AG04449 (cell line): ENCODE measurements at regions not wholly inside any gene's neighbourhood (a gene's known extent, or its start where the extent isn't known, plus 50 kb on each side); places are given as distances from the start of the nearest gene placed in this dataset.

Source experiments
- CTCF ChIA-PET: fragments of 350-600 bp; formaldehyde crosslinking; extraction: SDS; loops from one replicate; lab custom pipeline; 2021; ENCODE audit warnings: antibody characterized with exemption; lab: Yijun Ruan, JAX
- POLR2A ChIA-PET: fragments of 400-600, 350-600 bp; formaldehyde crosslinking; extraction: SDS; loops from one replicate; lab custom pipeline; 2020; ENCODE audit warnings: antibody characterized with exemption, inconsistent platforms; lab: Yijun Ruan, JAX
- DNase-seq: peaks from one replicate; pipeline ENCODE4 v3.0.0-alpha.2; 2010; ENCODE audit warnings: low read depth, low spot score
- H3K4me3 ChIP-seq: 2 replicates; pipeline ENCODE4 v1.5.1; 2011; ENCODE audit warnings: low read depth, mild to moderate bottlenecking, control low read depth, low read length
- TF ChIP-seq, protein P1 (sequence below): IDR thresholded peaks from one replicate; pipeline ENCODE4 v1.5.1; 2011; ENCODE audit warnings: mild to moderate bottlenecking, moderate library complexity, low read length, control low read depth, inconsistent platforms; ENCODE audit not compliant: insufficient read depth; ENCODE audit errors: missing control alignments

- no peak for DNase-seq
- TF ChIP-seq, protein P1, sequence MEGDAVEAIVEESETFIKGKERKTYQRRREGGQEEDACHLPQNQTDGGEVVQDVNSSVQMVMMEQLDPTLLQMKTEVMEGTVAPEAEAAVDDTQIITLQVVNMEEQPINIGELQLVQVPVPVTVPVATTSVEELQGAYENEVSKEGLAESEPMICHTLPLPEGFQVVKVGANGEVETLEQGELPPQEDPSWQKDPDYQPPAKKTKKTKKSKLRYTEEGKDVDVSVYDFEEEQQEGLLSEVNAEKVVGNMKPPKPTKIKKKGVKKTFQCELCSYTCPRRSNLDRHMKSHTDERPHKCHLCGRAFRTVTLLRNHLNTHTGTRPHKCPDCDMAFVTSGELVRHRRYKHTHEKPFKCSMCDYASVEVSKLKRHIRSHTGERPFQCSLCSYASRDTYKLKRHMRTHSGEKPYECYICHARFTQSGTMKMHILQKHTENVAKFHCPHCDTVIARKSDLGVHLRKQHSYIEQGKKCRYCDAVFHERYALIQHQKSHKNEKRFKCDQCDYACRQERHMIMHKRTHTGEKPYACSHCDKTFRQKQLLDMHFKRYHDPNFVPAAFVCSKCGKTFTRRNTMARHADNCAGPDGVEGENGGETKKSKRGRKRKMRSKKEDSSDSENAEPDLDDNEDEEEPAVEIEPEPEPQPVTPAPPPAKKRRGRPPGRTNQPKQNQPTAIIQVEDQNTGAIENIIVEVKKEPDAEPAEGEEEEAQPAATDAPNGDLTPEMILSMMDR: no peak
- POLR2A ChIA-PET: no interaction called here
- CTCF ChIA-PET: interaction anchor here (0.9 kb wide), 1 partner anchor 68 kb away, joined by 3 read pairs; no protein-coding TSS in a partner anchor
- no peak overlapping the region for H3K4me3 ChIP-seq
Measured at GRCh38 chr10:33120700-33121099, 162.7 kb upstream of the ITGB1 start.

GRCh38 chr10:33120275-33120674 lies 162.2 kb upstream of the ITGB1 start:
- no peak overlapping the region for H3K4me3 ChIP-seq
- TF ChIP-seq, protein P1: no peak
- DNase-seq: no peak
- POLR2A ChIA-PET: no interaction called here
- CTCF ChIA-PET: no interaction called here

- ChIA-PET CTCF (no interaction called here), POLR2A (no interaction called here)
- TF ChIP-seq, protein P1: no peak
- H3K4me3 ChIP-seq: no peak overlapping the region
- no peak for DNase-seq
Measured at GRCh38 chr10:33117816-33118215, 159.8 kb upstream of the ITGB1 start.

GRCh38 chr10:33117230-33117629 lies 159.2 kb upstream of the ITGB1 start:
- TF ChIP-seq, protein P1: no peak
- no peak for DNase-seq
- H3K4me3 ChIP-seq: no peak overlapping the region
- ChIA-PET CTCF (interaction anchor here (1.1 to 3.1 kb wide), 7 partner anchors 7 to 95 kb away, joined by 3 to 23 read pairs (median 11); no protein-coding TSS in a partner anchor), POLR2A (no interaction called here)

DNA sequence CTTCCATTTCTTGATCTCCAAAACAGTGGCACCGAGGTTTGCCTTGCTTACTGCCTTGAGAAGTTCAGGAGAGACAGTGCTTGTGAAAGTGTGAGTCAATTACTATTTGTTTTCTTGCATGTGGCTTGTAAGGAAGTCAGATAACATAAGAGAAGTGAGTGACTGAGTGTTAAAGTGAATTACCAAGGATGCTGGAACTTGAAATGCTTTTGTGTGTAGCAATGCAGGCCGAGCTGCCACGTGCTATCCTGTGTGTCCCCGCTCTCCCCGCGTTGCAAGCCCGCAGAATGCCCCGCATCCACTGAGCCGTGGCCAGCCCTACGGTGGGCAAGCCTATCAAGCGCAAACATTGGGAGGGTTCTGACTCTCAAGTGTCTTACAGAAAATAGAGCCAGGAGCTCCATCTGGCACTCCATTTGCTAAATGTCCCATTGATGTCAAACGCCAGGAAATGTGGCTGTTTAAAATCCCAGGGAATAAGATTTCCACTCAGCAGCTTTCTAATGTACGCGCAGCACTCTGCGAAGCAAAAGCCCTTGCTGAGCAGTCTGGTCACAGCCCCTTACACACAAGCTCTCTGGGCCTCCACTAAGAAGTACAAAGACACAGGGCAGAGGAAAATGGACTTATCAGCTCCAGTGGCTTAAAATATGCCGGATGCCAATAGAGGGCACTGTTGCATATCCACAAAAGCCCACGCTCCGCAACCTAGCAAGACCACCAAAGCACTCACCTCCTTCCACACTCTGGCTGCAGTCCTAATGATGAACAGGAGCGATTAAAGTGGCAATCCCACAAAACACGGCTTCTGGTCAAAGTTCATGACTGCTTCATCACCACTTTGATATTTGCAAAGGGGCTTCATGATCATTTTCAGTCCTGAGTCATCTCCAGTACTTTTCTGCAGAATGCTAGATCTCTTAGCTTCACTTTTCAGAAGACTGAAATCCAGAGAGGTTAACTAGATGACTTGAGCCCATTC lies 158.0 kb upstream of the ITGB1 start:
- ChIA-PET CTCF (interaction anchor here (0.6 to 3.1 kb wide), 27 partner anchors 8 to 219 kb away, joined by 3 to 23 read pairs (median 4); no protein-coding TSS in a partner anchor), POLR2A (interaction anchor here (0.5 to 1.6 kb wide), 2 partner anchors 17 to 21 kb away, joined by 4 read pairs; no protein-coding TSS in a partner anchor)
- DNase-seq: no peak
- TF ChIP-seq, protein P1: peak; percentile 52
- H3K4me3 ChIP-seq: no peak overlapping the region

GRCh38 chr10:33114451-33114952 lies 156.5 kb upstream of the ITGB1 start:
- CTCF ChIA-PET: interaction anchor here (1.1 to 3.1 kb wide), 7 partner anchors 10 to 105 kb away, joined by 3 to 11 read pairs (median 4); no protein-coding TSS in a partner anchor
- DNase-seq: no peak
- H3K4me3 ChIP-seq: no peak overlapping the region
- POLR2A ChIA-PET: no interaction called here
- TF ChIP-seq, protein P1: no peak
